ENCODE measurements at regions not wholly inside any gene's neighbourhood (a gene's known extent, or its start where the extent isn't known, plus 50 kb on each side); places are given as distances from the start of the nearest gene placed in this dataset.

GRCh38 chr4:116401293-116401692 is 684.1 kb downstream of the TRAM1L1 start:
- no peaks in the 10 kb centered on the region for H3K9me3 Mint-ChIP-seq
- no peaks in the 10 kb centered on the region for H3K36me3 Mint-ChIP-seq (ENCODE audit: low read depth)
- Histone ChIP-seq H3K27me3 (ENCODE audit: control insufficient read depth, insufficient read depth, low read length, poor library complexity, severe bottlenecking) (no peaks in the 10 kb centered on the region), H3K36me3 (ENCODE audit: control insufficient read depth, insufficient read depth, low read length) (no peaks in the 10 kb centered on the region), H3K4me3 (ENCODE audit: low read length) (no peak overlapping the region), H3K9ac (ENCODE audit: extremely low read depth, low read length, poor library complexity, severe bottlenecking) (no peak overlapping the region), H3K4me1 (ENCODE audit: control insufficient read depth, insufficient read depth, low read length) (no peaks in the 10 kb centered on the region), H3K9me3 (ENCODE audit: control insufficient read depth, low read length) (no peaks in the 10 kb centered on the region), H3K27ac (ENCODE audit: low read depth, low read length) (no peak overlapping the region)
- H3K4me3 Mint-ChIP-seq, result no peak overlapping the region
- 80 to 84% methylated on average over 2 to 4 of the region's 4 CpGs for WGBS, 2 experiments (ENCODE audit: insufficient coverage in 1 of 2, insufficient read length in 1 of 2)
- no peaks in the 10 kb centered on the region for H3K4me1 Mint-ChIP-seq
- H3K27ac Mint-ChIP-seq, result no peak overlapping the region
- no peak for DNase-seq
- H3K27me3 Mint-ChIP-seq (ENCODE audit: insufficient read depth), result no peaks in the 10 kb centered on the region
- TF ChIP-seq CTCF (conservative IDR thresholded peaks at IDR 0.05), result no peak

GRCh38 chr4:116400480-116400879 is 684.9 kb downstream of the TRAM1L1 start:
- 98% methylated on average over 1 of the region's 1 CpG; no CpG with 5 or more reads in 1 of the 2 experiments for WGBS, 2 experiments (ENCODE audit: insufficient coverage in 1 of 2, insufficient read length in 1 of 2)
- Histone ChIP-seq H3K9ac (ENCODE audit: extremely low read depth, low read length, poor library complexity, severe bottlenecking) (no peak overlapping the region), H3K36me3 (ENCODE audit: control insufficient read depth, insufficient read depth, low read length) (no peaks in the 10 kb centered on the region), H3K4me3 (ENCODE audit: low read length) (no peak overlapping the region), H3K4me1 (ENCODE audit: control insufficient read depth, insufficient read depth, low read length) (no peaks in the 10 kb centered on the region), H3K27ac (ENCODE audit: low read depth, low read length) (no peak overlapping the region), H3K9me3 (ENCODE audit: control insufficient read depth, low read length) (no peaks in the 10 kb centered on the region), H3K27me3 (ENCODE audit: control insufficient read depth, insufficient read depth, low read length, poor library complexity, severe bottlenecking) (no peaks in the 10 kb centered on the region)
- no peaks in the 10 kb centered on the region for H3K9me3 Mint-ChIP-seq
- H3K27ac Mint-ChIP-seq, result no peak overlapping the region
- no peak for TF ChIP-seq CTCF (conservative IDR thresholded peaks at IDR 0.05)
- no peak for DNase-seq
- no peaks in the 10 kb centered on the region for H3K4me1 Mint-ChIP-seq
- no peak overlapping the region for H3K4me3 Mint-ChIP-seq
- no peaks in the 10 kb centered on the region for H3K36me3 Mint-ChIP-seq (ENCODE audit: low read depth)
- H3K27me3 Mint-ChIP-seq (ENCODE audit: insufficient read depth), result no peaks in the 10 kb centered on the region

GRCh38 chr4:116397714-116398113 is 687.7 kb downstream of the TRAM1L1 start:
- Histone ChIP-seq H3K27ac (ENCODE audit: low read depth, low read length) (no peak overlapping the region), H3K9me3 (ENCODE audit: control insufficient read depth, low read length) (no peaks in the 10 kb centered on the region), H3K36me3 (ENCODE audit: control insufficient read depth, insufficient read depth, low read length) (no peaks in the 10 kb centered on the region), H3K4me1 (ENCODE audit: control insufficient read depth, insufficient read depth, low read length) (no peaks in the 10 kb centered on the region), H3K4me3 (ENCODE audit: low read length) (no peak overlapping the region), H3K27me3 (ENCODE audit: control insufficient read depth, insufficient read depth, low read length, poor library complexity, severe bottlenecking) (no peaks in the 10 kb centered on the region), H3K9ac (ENCODE audit: extremely low read depth, low read length, poor library complexity, severe bottlenecking) (no peak overlapping the region)
- no peak overlapping the region for H3K4me3 Mint-ChIP-seq
- 92% methylated on average over 2 of the region's 3 CpGs; no CpG with 5 or more reads in 1 of the 2 experiments for WGBS, 2 experiments (ENCODE audit: insufficient coverage in 1 of 2, insufficient read length in 1 of 2)
- no peaks in the 10 kb centered on the region for H3K27me3 Mint-ChIP-seq (ENCODE audit: insufficient read depth)
- no peak for DNase-seq
- H3K27ac Mint-ChIP-seq, result no peak overlapping the region
- H3K4me1 Mint-ChIP-seq, result no peaks in the 10 kb centered on the region
- H3K36me3 Mint-ChIP-seq (ENCODE audit: low read depth), result no peaks in the 10 kb centered on the region
- H3K9me3 Mint-ChIP-seq, result no peaks in the 10 kb centered on the region
- no peak for TF ChIP-seq CTCF (conservative IDR thresholded peaks at IDR 0.05)

Data from endodermal cell (in vitro differentiated cells).